ENCODE measurements at regions not wholly inside any gene's neighbourhood (a gene's known extent, or its start where the extent isn't known, plus 50 kb on each side); places are given as distances from the start of the nearest gene placed in this dataset.

DNA sequence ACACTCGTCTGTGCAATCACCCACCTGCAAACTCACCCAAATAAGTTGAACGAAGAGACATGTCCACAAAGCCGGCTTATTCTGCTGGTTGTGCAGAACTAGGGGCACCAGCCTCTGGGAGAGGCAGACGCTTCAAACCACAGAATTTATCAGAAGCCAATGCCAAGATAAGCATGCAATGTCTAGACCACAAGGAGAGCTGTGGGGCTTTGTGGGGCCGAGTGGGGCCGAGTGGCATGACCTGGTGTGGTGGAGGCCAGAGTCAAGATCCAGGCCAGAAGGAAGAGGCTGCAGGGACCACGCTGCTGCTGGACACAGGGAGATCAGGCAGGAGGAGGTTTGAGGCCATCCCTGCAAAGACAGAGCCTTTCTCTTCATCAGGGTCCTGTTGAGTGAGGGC is 259.0 kb downstream of the IRX2 start:
- H3K23ac ChIP-seq (ENCODE audit: insufficient read length): no peak overlapping the region
- TF ChIP-seq TBP (IDR thresholded peaks at IDR 0.05; ENCODE audit: low read depth, low read length) (no peak), MAFK (IDR thresholded peaks at IDR 0.05; ENCODE audit: low read depth, low read length) (no peak), NANOG (IDR thresholded peaks at IDR 0.05; ENCODE audit: insufficient read depth, low read depth, low read length, poor library complexity, severe bottlenecking) (no peak), BACH1 (IDR thresholded peaks at IDR 0.05; ENCODE audit: low read length) (no peak), SAP30 (IDR thresholded peaks at IDR 0.05; ENCODE audit: insufficient read depth, insufficient replicate concordance, low read length) (no peak), RFX5 (IDR thresholded peaks at IDR 0.05; ENCODE audit: borderline replicate concordance, low read depth, low read length) (no peak), FOSL1 (IDR thresholded peaks at IDR 0.05; ENCODE audit: insufficient read depth, low read depth, low read length) (no peak), EZH2 (IDR thresholded peaks at IDR 0.05; ENCODE audit: low read depth, low read length, severe bottlenecking) (no peak), PHF8 (conservative IDR thresholded peaks at IDR 0.05; ENCODE audit: low read depth, low read length) (no peak), JUND (IDR thresholded peaks at IDR 0.05; ENCODE audit: low read length) (no peak), RNF2 (IDR thresholded peaks at IDR 0.05; ENCODE audit: borderline replicate concordance, low read depth, low read length, missing control alignments, poor library complexity, severe bottlenecking) (no peak), SUZ12 (IDR thresholded peaks at IDR 0.05; ENCODE audit: low read length) (no peak), BCL11A (IDR thresholded peaks at IDR 0.05; ENCODE audit: low read depth in 2 of 2, low read length in 2 of 2) (no peak)
- TF ChIP-seq, protein P1, sequence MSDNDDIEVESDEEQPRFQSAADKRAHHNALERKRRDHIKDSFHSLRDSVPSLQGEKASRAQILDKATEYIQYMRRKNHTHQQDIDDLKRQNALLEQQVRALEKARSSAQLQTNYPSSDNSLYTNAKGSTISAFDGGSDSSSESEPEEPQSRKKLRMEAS (IDR thresholded peaks at IDR 0.05): no peak

More for the DNA sequence above, 259.0 kb downstream of the IRX2 start:
- POLR2A ChIA-PET (ENCODE audit: partially characterized antibody): no interaction called here
- Histone ChIP-seq H3K27ac (ENCODE audit: low read depth, low read length) (no peak overlapping the region), H3K4me2 (ENCODE audit: insufficient read depth in 1 of 2, low read depth in 2 of 2, low read length in 2 of 2) (no peak overlapping the region), H4K20me1 (replicated peaks in 1 of 2; ENCODE audit: control insufficient read depth in 1 of 2, insufficient read depth in 2 of 2, low read length in 2 of 2) (no peaks in the 10 kb centered on the region), H2BK12ac (ENCODE audit: low read depth, low read length) (no peak overlapping the region), H3K18ac (ENCODE audit: extremely low read depth, low read length) (no peak overlapping the region), H3K56ac (replicated peaks; ENCODE audit: insufficient read length, low read depth, low read length) (no peak overlapping the region), H3K36me3 (ENCODE audit: control insufficient read depth in 2 of 4, insufficient read depth in 4 of 4, low read length in 3 of 4) (no peaks in the 10 kb centered on the region), H3K9ac (replicated peaks in 1 of 4; ENCODE audit: extremely low read depth in 1 of 4, low read depth in 3 of 4, low read length in 3 of 4) (no peak overlapping the region), H4K91ac (replicated peaks; ENCODE audit: insufficient read length, low read length) (no peak overlapping the region), H2BK15ac (ENCODE audit: low read length) (no peak overlapping the region), H4K5ac (ENCODE audit: insufficient read length, low read depth, low read length) (no peak overlapping the region), H3K4me1 (replicated peaks in 1 of 4; ENCODE audit: control insufficient read depth in 3 of 4, insufficient read depth in 4 of 4, low read length in 3 of 4) (no peaks in the 10 kb centered on the region; a peak in 2 of 7 replicates), H2AK5ac (ENCODE audit: low read depth, low read length) (no peak overlapping the region), H3K79me2 (ENCODE audit: control insufficient read depth in 1 of 2, insufficient read depth in 2 of 2, low read length in 2 of 2) (no peaks in the 10 kb centered on the region), H3K4ac (replicated peaks; ENCODE audit: insufficient read length, low read depth, low read length) (no peak overlapping the region), H3K23me2 (ENCODE audit: low read depth, low read length) (no peaks in the 10 kb centered on the region), H3K79me1 (ENCODE audit: low read depth, low read length) (no peaks in the 10 kb centered on the region), H3K27me3 (replicated peaks in 1 of 4; ENCODE audit: control insufficient read depth in 3 of 4, extremely low read depth in 1 of 4, insufficient read depth in 3 of 4, low read length in 3 of 4) (no peaks in the 10 kb centered on the region), H3K9me3 (ENCODE audit: insufficient read depth in 2 of 2, low read depth in 1 of 2, low read length in 1 of 2) (peaks cover 4 to 6% of the 10 kb centered on the region in 2 experiments; a peak in 2 of 4 replicates), H4K8ac (ENCODE audit: extremely low read depth, insufficient read depth, low read length) (no peak overlapping the region), H2AFZ (ENCODE audit: low read length) (no peak overlapping the region), H2BK5ac (ENCODE audit: low read depth, low read length) (no peak overlapping the region; the same call in 1 of the 2 replicates), H2BK120ac (replicated peaks; ENCODE audit: low read depth, low read length) (no peak overlapping the region), H2BK20ac (ENCODE audit: low read length) (no peak overlapping the region), H3K4me3 (ENCODE audit: extremely low read depth in 1 of 4, insufficient read depth in 2 of 4, low read depth in 3 of 4, low read length in 4 of 4) (no peak overlapping the region), H3K14ac (ENCODE audit: insufficient read length) (no peak overlapping the region)
- WGBS, 2 experiments (ENCODE audit: extremely low coverage in 1 of 2, insufficient coverage in 1 of 2, insufficient read length in 1 of 2, insufficient replicate concordance in 2 of 2, low coverage in 1 of 2, low lambda C conversion rate in 2 of 2, missing lambda C conversion rate in 1 of 2): 86% methylated on average over 7 of the region's 7 CpGs; no CpG with 5 or more reads in 1 of the 2 experiments
- FAIRE-seq: no peak
- DNase-seq (ENCODE audit: low read depth in 1 of 2, low spot score in 2 of 2): no peak
- CTCF ChIA-PET (ENCODE audit: partially characterized antibody): no interaction called here

All from H1 (cell line).